Pancreas (tissue), 10 donors: ENCODE measurements at regions not wholly inside any gene's neighbourhood (a gene's known extent, or its start where the extent isn't known, plus 50 kb on each side); places are given as distances from the start of the nearest gene placed in this dataset.
A peak's percentile ranks its signal among the peaks of the same experiment; 100 is the strongest.
"Not testable (repeated sequence)": the region's sequence is repeated elsewhere in the genome, so short reads cannot be mapped to it uniquely, and the experiment has no call there.

Experiments used
- ATAC-seq, 4 donors: fragments of 200-7000 bp; cut with Tn5 transposase; one replicate each; pipeline versions ENCODE4 v1.8.0 to v1.9.1; 2020; ENCODE audit warnings: mild to moderate bottlenecking in 4 of 4, moderate library complexity in 4 of 4
- DNase-seq, 6 donors: peaks; one replicate each; pipeline ENCODE4 v3.0.0-alpha.2; 2020
- FAIRE-seq: peaks from 2 replicates; lab custom pipeline; 2012; peaks lifted over from hg19 to GRCh38; lab: Jason Lieb, UNC
- H3K27ac ChIP-seq, 4 donors: fragments of 200-600 bp; sonication (generic); 1 replicate in 3 of 4; 2 replicates in 1 of 4; pipeline versions ENCODE4 v1.5.0 to v1.8.0; 2020
- H3K27me3 ChIP-seq, 4 donors: fragments of 200-600 bp; one replicate each; pipeline ENCODE4 v1.8.0; 2021
- H3K36me3 ChIP-seq, 3 donors: fragments of 200-600 bp; sonication (generic) in 1 of 3; one replicate each; pipeline versions ENCODE4 v1.5.0 to v1.8.0; 2020 to 2021
- H3K4me1 ChIP-seq, 3 donors: fragments of 200-600 bp; one replicate each; pipeline ENCODE4 v1.8.0; 2021
- H3K4me3 ChIP-seq, 4 donors: fragments of 200-600 bp; sonication (generic) in 2 of 4; one replicate each; pipeline versions ENCODE4 v1.5.0 to v1.8.0; 2020 to 2021
- H3K9me3 ChIP-seq, 4 donors: fragments of 200-600 bp; one replicate each; pipeline ENCODE4 v1.8.0; 2021
- CTCF ChIP-seq, 4 donors: fragments of 200-600 bp; sonication (generic) in 3 of 4; IDR thresholded peaks; one replicate each; pipeline versions ENCODE4 v1.5.0 to v1.8.0; 2021; ENCODE audit warnings: antibody characterized with exemption in 4 of 4
- WGBS, 2 donors: extraction: QIAGEN DNeasy Blood & Tissue Kit; methylation state at CpG; one replicate each; pipeline ENCODE4 v1.1.7; 2013; 5-methylcytosine and 5-hydroxymethylcytosine counted together
- intact Hi-C, 3 donors: fragments of 100-400 bp; cut with DNase I; formaldehyde crosslinking; loops; one replicate each; pipeline versions ENCODE4 v1.11.1 to v1.14.2; 2022
- donor health status: healthy with polysubstance abuse.
- donor health status: DM: no; HTN: no; CAD: no; lungs with moderate emphysema.
- donor health status: DM: no; HTN: no; CAD: no.
- donor health status: control.
- donor health status: control.
- donor health status: Bipolar disorder and iron deficiency.
- donor health status: DM: yes; HTN: yes; CAD: no.
- donor health status: DM: no; HTN: no; CAD: no.
- donor health status: DM: no; HTN: no; CAD: no.
- donor health status: DM: yes; HTN: yes; CAD: no.

- Histone ChIP-seq H3K36me3 (no peaks in the 10 kb centered on the region), H3K9me3 (no peaks in the 10 kb centered on the region), H3K27me3 (no peaks in the 10 kb centered on the region), H3K4me1 (no peaks in the 10 kb centered on the region), H3K27ac (no peak overlapping the region), H3K4me3 (no peak overlapping the region)
- DNase-seq (no peak), ATAC-seq (no peak), FAIRE-seq (no peak)
- no peak for TF ChIP-seq CTCF (IDR thresholded peaks at IDR 0.05)
- intact Hi-C loops: no loop called here
Observed at GRCh38 chr6:48397887-48398286, 286.9 kb upstream of the PTCHD4 start.

GRCh38 chr6:48389146-48390043 lies 278.4 kb upstream of the PTCHD4 start:
- TF ChIP-seq CTCF (IDR thresholded peaks at IDR 0.05): no peak
- Histone ChIP-seq H3K4me1 (no peaks in the 10 kb centered on the region), H3K4me3 (no peak overlapping the region), H3K9me3 (no peaks in the 10 kb centered on the region), H3K27ac (no peak overlapping the region), H3K36me3 (no peaks in the 10 kb centered on the region), H3K27me3 (no peaks in the 10 kb centered on the region)
- intact Hi-C loops: no loop called here
- DNase-seq: peak in 1 of 6 donors; percentile 11
- FAIRE-seq: no peak
- no peak for ATAC-seq
- 70 to 80% methylated on average over 4 of the region's 4 CpGs for WGBS, 2 donors

- WGBS, 2 donors: 17 to 29% methylated on average over 2 of the region's 2 CpGs
- no peak for ATAC-seq
- H3K4me3 ChIP-seq: no peak overlapping the region
- intact Hi-C loops: no loop called here
- no peak for DNase-seq
- H3K27me3 ChIP-seq: no peaks in the 10 kb centered on the region
- no peak overlapping the region for H3K27ac ChIP-seq
- H3K9me3 ChIP-seq: no peaks in the 10 kb centered on the region
- H3K36me3 ChIP-seq: no peaks in the 10 kb centered on the region
- H3K4me1 ChIP-seq: no peaks in the 10 kb centered on the region
- no peak for TF ChIP-seq CTCF (IDR thresholded peaks at IDR 0.05)
- FAIRE-seq: no peak
Observed at GRCh38 chr6:48388044-48388443, 277.0 kb upstream of the PTCHD4 start.

- intact Hi-C loops: no loop called here
- Histone ChIP-seq H3K27ac (no peak overlapping the region), H3K4me1 (no peaks in the 10 kb centered on the region), H3K4me3 (no peak overlapping the region), H3K27me3 (no peaks in the 10 kb centered on the region), H3K36me3 (no peaks in the 10 kb centered on the region), H3K9me3 (no peaks in the 10 kb centered on the region)
- FAIRE-seq (no peak), ATAC-seq (no peak), DNase-seq (no peak)
- no peak for TF ChIP-seq CTCF (IDR thresholded peaks at IDR 0.05)
Observed at GRCh38 chr6:48378884-48379407, 267.9 kb upstream of the PTCHD4 start.

GRCh38 chr6:48377115-48377514 lies 266.1 kb upstream of the PTCHD4 start:
- Histone ChIP-seq H3K4me3 (no peak overlapping the region), H3K36me3 (no peaks in the 10 kb centered on the region), H3K4me1 (no peaks in the 10 kb centered on the region), H3K27me3 (no peaks in the 10 kb centered on the region), H3K9me3 (no peaks in the 10 kb centered on the region), H3K27ac (no peak overlapping the region)
- no peak for TF ChIP-seq CTCF (IDR thresholded peaks at IDR 0.05)
- intact Hi-C loops: no loop called here
- no peak for FAIRE-seq
- 49 to 60% methylated on average over 3 of the region's 3 CpGs for WGBS, 2 donors
- no peak for ATAC-seq
- DNase-seq: no peak

- H3K4me1 ChIP-seq, H3K27ac ChIP-seq, ATAC-seq, H3K27me3 ChIP-seq, intact Hi-C loops, H3K4me3 ChIP-seq, H3K9me3 ChIP-seq, FAIRE-seq, H3K36me3 ChIP-seq: not testable (repeated sequence)
- WGBS, 2 donors: 90 to 94% methylated on average over 20 to 33 of the region's 34 CpGs
- peak in 2 of 6 donors; percentile 9 to 63 for DNase-seq
Observed at GRCh38 chr6:48371226-48371625, 260.2 kb upstream of the PTCHD4 start.
